GM18502 (cell line): ENCODE measurements at regions not wholly inside any gene's neighbourhood (a gene's known extent, or its start where the extent isn't known, plus 50 kb on each side); places are given as distances from the start of the nearest gene placed in this dataset.
"Not testable (repeated sequence)": the region's sequence is repeated elsewhere in the genome, so short reads cannot be mapped to it uniquely, and the experiment has no call there.

Experiments
- ATAC-seq: cut with Tn5 transposase; IDR thresholded peaks from one replicate; pipeline ENCODE4 v1.9.1; 2021; ENCODE audit warnings: mild to moderate bottlenecking; ENCODE audit not compliant: unreplicated experiment, poor library complexity

- ATAC-seq = no peak
Observed at GRCh38 chrX:42366181-42366580, 411.8 kb downstream of the PPP1R2C start.

- ATAC-seq = no peak
Observed at GRCh38 chrX:42362219-42362618, 415.7 kb downstream of the PPP1R2C start.

GRCh38 chrX:42342981-42343380 is 419.6 kb upstream of the CASK start:
- ATAC-seq = not testable (repeated sequence)
